ENCODE measurements at regions not wholly inside any gene's neighbourhood (a gene's known extent, or its start where the extent isn't known, plus 50 kb on each side); places are given as distances from the start of the nearest gene placed in this dataset.

- TF ChIP-seq CTCF (IDR thresholded peaks at IDR 0.05) = no peak
- TF ChIP-seq POLR2A (IDR thresholded peaks at IDR 0.05) = no peak
Measured at GRCh38 chr9:107628444-107628843, 138.9 kb upstream of the KLF4 start.

All from right lobe of liver (tissue), 4 donors.